ENCODE measurements at regions not wholly inside any gene's neighbourhood (a gene's known extent, or its start where the extent isn't known, plus 50 kb on each side); places are given as distances from the start of the nearest gene placed in this dataset.

GRCh38 chr2:228709788-228710371, 528.4 kb upstream of the SPHKAP start:
- DNase-seq (ENCODE audit: low read depth, low spot score), result no peak

GRCh38 chr2:228707846-228708245, 526.4 kb upstream of the SPHKAP start:
- DNase-seq (ENCODE audit: low read depth, low spot score), result no peak

- no peak for DNase-seq (ENCODE audit: low read depth, low spot score)
These were observed 523.8 kb upstream of the SPHKAP start for GRCh38 chr2:228705318-228705717.

DNA sequence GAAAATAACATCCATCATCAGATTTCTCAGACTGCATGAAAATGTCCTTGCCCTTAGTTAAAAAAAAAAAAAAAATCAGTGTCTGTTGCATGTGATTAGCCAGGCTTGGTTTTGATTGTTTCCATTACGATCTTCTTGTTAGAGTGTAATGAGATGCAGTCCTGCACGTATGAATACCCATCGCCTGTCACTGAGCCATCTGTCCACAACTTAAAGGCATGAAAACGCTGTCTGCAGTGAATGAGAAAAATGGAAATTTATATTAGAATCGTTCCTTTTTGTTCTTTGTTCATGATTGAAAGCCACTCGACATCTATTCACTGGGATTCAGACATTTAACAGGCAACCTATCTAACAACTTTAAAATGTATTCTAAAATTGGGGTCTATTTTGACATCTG, 521.7 kb upstream of the SPHKAP start:
- DNase-seq (ENCODE audit: low read depth, low spot score), result no peak

DNA sequence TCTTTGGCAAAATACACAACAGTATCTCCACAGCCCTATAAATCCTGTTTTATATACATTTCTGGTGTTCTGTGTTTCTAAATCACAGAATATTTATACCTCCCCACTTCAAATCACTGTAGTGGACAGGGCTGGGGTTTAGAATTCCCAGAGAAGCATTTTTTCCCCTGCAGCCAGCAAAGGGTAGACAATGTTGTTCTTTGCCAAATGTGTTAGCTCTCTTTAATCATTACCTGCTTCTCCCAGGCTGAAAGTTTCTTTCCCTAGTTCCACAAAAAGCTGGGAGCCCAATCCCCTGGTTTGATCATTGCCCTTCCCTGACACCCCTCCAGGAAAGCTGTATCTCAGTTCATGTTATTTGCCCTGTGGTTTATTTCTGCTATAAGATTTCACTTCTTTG, 520.0 kb upstream of the SPHKAP start:
- no peak for DNase-seq (ENCODE audit: low read depth, low spot score)

DNA sequence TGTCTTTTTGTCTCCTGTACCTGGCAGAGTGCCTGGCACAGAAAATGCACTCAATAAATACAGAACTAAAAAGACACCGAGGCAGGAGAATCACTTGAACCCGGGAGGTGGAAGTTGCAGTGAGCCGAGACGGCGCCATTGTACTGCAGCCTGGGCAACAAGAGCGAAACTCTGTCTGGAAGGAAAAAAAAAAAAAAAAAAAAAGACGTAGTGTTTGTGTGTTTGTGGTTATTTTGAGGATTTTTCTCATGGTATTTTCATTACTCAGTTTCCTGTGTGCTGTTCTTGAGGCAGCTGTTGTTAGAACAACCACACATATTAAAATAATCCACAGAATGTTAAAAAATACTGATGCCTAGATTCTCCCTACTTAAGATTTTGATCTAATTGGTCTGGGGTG, 519.2 kb upstream of the SPHKAP start:
- DNase-seq (ENCODE audit: low read depth, low spot score), result no peak

DNA sequence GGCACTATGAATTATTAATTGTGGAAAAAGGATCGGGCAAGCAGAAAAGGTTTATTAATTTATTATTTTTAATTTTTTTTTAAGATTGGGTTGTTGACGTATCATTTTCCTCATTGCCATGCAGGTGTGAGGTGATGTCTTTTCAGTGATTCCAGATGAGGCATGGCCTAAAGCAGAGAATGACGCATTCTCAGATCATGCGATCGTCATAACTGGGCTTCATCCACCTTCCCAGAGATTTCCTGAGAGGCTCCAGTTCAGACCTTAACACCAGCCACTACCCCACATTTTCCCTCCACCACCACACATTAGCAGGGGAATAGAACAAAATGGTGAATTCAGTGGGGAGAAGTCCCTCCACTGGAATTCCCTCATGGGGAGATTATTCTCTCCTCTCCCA, 518.4 kb upstream of the SPHKAP start:
- DNase-seq (ENCODE audit: low read depth, low spot score), result no peak

DNA sequence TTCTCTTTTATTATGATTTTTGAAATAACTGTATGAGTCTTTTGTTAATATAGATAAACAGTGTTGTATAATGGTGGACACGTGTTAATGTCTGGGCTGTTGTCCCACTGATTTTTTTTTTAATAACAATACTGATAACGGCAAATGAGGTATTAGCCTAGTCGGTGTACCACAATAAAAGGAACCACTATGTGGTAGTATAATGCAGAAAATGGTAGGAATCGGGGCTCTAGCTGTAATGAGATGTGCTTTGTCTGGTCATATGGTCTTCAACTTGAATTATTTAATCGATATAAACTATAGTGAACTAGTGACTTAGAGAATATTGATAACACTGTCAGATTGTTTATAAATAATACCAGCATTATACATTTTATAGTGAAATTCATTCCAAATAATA, 517.9 kb upstream of the SPHKAP start:
- DNase-seq (ENCODE audit: low read depth, low spot score), result no peak

- DNase-seq (ENCODE audit: low read depth, low spot score), result no peak
These were observed 517.5 kb upstream of the SPHKAP start for GRCh38 chr2:228698963-228699362.

- no peak for DNase-seq (ENCODE audit: low read depth, low spot score)
These were observed 516.0 kb upstream of the SPHKAP start for GRCh38 chr2:228697456-228697855.

DNA sequence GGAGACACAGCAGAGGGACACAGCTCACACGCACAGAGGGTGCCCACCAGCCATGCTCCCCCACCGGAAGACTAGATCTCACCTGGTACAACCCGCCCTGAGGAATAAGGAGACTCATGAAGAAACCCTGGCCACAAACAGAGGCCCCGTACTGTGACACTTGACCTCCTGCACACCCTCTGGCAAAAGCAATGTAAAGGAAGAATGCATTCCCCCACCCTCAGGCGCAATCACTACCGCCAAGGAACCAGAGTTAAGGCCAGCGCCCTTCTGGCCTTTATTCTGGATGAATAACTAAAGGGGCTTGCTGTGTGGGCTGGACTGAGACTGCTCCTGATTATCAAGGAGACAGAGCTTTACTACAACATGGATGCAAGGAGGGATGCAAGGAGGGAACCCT, 509.2 kb upstream of the SPHKAP start:
- no peak for DNase-seq (ENCODE audit: low read depth, low spot score)

GRCh38 chr2:228689053-228689452, 507.6 kb upstream of the SPHKAP start:
- peak; percentile 9 for DNase-seq (ENCODE audit: low read depth, low spot score)

DNA sequence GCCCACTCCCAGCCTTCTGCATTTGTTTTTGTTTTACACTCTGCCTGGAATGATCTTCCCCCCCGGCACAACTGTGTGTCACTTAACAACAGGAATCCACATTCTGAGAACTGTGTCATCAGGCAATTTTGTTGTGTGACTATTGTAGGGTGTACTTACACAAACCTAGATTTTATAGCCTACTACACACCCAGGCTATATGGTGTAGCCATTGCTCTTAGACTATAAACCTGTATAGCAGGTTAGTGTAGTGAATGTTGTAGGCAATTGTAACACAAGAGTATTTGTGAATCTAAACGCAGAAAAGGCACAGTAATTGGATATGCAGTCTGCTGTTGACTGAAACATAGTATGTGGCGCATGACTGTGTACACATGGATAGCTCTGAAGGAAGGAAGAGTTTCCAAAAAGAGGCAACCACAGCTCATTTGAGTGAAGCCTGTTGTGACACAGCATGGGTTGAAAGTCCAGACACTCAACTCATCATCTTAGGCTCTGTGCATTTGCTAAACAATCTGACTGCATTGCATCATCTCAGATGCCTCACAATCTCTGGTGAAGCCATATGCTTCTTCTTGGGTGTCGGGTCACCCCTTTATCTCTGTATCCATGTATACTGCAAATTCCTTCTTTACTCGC, 506.6 kb upstream of the SPHKAP start:
- no peak for DNase-seq (ENCODE audit: low read depth, low spot score)

DNA sequence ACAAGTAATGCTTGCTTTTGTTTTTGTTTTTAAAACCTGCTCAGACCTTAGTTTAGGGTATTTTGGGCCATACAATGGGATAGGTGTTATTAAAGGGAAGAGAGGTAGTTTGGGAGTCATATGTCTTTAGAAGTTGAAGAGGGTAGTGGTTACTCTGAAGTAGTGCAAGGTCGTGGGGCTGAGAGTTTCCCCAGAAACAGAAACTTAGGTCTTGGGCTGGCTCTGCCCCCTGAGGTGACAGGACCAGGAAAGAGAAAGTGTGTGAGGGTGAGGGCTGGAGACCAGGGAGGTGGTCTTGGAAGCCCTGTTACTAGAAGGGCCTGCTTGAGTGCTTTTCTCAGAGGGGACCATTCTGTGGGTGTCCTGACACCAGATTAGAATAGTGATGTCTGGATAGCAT, 500.5 kb upstream of the SPHKAP start:
- DNase-seq (ENCODE audit: low read depth, low spot score), result no peak

- no peak for DNase-seq (ENCODE audit: low read depth, low spot score)
These were observed 499.9 kb upstream of the SPHKAP start for GRCh38 chr2:228681426-228681825.

DNA sequence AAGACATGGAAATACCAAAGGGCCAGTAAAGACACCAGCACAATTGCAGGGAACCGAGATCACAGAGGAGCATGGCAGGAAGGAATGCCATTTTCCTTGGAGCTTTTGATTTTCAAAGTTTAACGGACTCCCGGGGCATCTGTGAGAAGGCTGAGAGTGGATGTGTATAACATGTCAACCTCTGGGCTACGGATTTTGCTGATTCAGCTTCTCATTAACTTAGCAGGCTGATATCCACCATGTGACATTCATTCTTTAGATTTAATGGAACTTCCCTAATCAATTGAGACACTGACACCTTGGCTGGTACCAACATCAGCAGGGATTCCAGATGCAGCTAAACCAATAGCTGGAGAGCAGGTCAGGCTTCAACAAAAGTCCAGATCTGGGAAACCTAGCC, 496.6 kb upstream of the SPHKAP start:
- no peak for DNase-seq (ENCODE audit: low read depth, low spot score)

GRCh38 chr2:228675646-228676045, 494.2 kb upstream of the SPHKAP start:
- DNase-seq (ENCODE audit: low read depth, low spot score), result no peak

DNA sequence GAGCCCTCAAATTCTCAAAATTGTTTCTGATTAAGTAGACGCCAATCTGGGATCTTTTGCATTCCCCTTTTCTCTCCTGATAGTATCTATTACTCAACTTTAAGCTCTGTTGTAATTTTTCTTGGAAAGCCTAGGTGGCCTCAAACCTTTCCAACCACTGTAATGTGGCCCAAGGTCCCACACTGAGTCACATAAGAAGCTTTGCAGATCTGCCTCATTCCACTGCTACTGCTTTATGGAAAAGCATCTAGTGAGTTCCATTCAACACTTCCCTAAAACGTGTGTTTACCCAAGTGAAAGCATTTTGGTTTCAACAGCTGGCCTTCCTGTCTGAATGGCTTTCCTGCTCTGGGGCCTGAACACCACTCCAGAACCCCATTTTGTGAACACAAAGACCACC, 493.6 kb upstream of the SPHKAP start:
- DNase-seq (ENCODE audit: low read depth, low spot score), result no peak

DNA sequence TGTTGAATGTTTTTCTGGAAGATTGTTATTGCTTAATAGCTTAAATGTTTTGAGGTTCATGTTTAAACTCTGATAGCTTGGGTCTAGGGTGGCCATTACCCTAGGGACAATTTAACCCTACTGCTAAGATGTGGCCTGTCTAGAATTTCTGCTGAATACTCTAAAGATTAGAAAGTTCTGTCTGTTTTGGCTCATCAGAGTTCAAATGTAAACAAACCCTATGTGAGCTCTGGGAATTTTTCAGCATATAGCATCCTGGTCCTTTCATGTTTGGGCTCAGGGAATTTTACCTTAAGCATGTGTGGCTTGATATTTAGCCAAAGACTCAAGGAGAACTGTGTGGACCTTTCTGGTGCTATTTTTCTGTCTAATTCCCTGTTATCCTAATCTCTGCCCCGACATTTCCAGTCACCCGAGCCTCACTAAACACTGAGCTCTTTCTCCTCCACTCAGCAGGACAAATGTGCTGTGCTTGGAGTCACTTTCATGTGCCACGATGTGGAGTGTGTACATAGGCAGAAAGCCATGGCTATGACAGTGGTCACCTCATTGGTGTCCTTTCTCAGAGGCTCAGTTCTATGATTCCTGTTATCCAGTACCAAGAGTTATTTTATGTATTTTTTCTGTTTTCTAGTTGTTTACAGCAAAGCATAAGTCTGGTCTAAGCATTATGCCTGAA, 492.5 kb upstream of the SPHKAP start:
- no peak for DNase-seq (ENCODE audit: low read depth, low spot score)

- DNase-seq (ENCODE audit: low read depth, low spot score), result no peak
These were observed 488.2 kb upstream of the SPHKAP start for GRCh38 chr2:228669690-228670089.

- no peak for DNase-seq (ENCODE audit: low read depth, low spot score)
These were observed 483.7 kb upstream of the SPHKAP start for GRCh38 chr2:228665232-228665631.

- no peak for DNase-seq (ENCODE audit: low read depth, low spot score)
These were observed 477.5 kb upstream of the SPHKAP start for GRCh38 chr2:228658998-228659397.

- no peak for DNase-seq (ENCODE audit: low read depth, low spot score)
These were observed 476.4 kb upstream of the SPHKAP start for GRCh38 chr2:228657807-228658402.
